ENCODE measurements at regions not wholly inside any gene's neighbourhood (a gene's known extent, or its start where the extent isn't known, plus 50 kb on each side); places are given as distances from the start of the nearest gene placed in this dataset.

- DNase-seq: no peak
These were observed 339.6 kb upstream of the ANO3 start for GRCh38 chr11:25992294-25992693.

DNA sequence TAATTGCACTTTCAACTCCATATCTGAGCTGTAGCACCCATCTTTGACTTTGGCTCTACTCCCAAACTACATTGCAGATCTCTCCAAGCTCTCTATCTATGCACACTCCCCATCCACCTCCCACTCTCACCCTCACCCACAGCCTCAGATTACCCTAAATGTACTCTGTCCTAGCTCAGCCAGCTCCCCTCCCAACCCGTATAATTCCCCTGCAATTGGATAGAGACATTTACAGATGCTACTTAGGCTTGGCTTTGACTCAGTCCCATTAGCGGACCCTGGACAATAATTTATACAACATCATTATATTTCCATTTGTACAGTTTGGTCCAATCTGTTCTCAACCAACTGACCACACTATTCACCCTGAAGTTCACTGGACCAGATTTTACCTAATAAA lies 338.9 kb upstream of the ANO3 start:
- DNase-seq: no peak

GRCh38 chr11:26011474-26011873 lies 320.5 kb upstream of the ANO3 start:
- no peak for DNase-seq

DNA sequence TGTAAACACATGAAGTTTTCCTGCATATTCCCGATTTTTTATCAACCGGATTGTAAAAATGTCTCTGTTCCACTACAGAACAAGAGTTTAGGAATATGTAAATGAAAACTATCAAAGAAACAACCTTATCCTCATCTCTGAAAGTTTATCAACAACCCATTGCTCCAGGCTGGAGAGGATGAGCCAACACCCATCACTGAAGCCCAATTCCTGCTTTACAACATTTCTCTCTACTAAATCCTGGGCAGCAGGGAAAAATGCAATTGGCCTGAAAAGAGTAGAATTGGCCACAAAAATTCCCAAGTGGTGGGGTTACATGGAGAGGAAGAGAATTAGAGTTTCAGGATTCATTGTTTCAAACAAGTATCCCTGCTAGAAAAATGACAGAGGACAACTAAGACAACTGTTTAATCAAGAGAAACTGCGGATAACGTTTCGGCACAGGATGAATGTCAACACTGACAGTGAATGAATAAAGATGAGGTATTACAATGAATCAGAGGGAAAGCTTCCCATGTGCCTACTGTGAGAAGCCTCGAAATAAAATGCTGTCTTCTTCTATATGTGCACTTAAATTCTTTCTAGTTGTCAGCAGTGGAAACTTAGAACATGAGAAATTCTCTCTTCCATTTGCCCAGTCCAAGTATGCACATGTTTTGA lies 317.3 kb upstream of the ANO3 start:
- DNase-seq: no peak

DNA sequence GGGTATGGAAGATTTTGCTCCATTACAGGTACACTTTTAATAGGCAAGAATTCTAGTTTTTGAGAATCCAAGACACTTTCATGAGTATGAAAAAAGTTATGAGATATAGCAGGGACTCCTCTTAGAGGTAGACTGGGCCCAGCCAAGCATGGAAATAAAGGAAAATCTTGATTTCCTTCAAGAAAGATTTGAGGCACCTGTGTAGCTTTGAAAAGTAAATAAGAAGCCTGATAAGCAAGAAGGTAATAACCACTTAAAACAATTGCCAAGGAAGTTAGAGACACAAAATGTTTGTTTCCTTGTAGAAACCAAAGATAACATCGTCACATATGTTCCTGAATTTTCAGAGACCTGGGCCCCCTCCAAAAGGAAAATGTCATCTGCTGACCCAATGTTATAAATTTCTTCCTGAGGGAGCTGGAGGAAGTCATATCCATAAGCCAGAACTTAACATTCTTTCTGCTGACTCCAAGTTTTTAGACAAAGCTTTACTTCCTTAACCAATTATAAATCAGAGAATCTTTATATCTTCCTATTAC lies 314.5 kb upstream of the ANO3 start:
- no peak for DNase-seq

DNA sequence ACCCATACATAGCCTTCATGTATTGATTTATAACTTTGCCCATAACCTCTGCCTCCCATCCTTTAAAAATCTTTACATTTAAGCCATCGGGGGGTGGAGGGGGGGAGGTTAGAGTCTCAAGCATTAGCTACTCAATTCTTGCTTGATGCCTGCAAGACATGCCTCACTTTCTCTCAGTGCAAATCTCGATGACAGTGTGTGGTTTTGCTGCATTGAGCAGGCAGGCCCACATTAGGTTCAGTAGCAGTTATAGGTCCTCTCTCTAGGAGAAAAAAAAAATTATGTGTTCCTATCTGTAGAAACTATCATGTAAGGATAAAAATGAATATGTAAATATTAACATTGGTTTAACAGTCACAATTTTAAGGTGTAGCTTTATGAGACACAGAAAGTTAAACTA lies 314.0 kb upstream of the ANO3 start:
- DNase-seq: no peak

- DNase-seq: no peak
These were observed 313.6 kb upstream of the ANO3 start for GRCh38 chr11:26018336-26018735.

GRCh38 chr11:26019386-26019785 lies 312.5 kb upstream of the ANO3 start:
- DNase-seq: no peak

- no peak for DNase-seq
These were observed 310.9 kb upstream of the ANO3 start for GRCh38 chr11:26021017-26021416.

- DNase-seq: no peak
These were observed 308.9 kb upstream of the ANO3 start for GRCh38 chr11:26023057-26023456.

DNA sequence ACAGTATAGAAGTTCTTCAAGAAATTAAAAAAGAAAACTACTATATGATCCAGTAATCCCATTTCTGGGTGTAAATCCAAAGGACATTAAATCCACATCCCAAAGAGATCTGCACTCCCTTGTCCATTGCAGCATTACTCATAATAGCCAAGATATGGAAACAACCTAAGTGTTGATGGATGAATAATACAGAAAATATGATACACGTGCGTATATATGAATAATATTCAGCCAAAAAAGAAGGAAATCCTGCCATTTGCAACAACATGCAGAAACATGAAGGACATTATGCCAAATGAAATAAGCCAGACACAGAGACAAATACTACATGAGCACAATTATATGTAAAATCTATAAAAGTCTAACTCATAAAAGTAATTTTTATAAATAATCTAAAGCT lies 306.3 kb upstream of the ANO3 start:
- DNase-seq: no peak

GRCh38 chr11:26026078-26026477 lies 305.9 kb upstream of the ANO3 start:
- no peak for DNase-seq

DNA sequence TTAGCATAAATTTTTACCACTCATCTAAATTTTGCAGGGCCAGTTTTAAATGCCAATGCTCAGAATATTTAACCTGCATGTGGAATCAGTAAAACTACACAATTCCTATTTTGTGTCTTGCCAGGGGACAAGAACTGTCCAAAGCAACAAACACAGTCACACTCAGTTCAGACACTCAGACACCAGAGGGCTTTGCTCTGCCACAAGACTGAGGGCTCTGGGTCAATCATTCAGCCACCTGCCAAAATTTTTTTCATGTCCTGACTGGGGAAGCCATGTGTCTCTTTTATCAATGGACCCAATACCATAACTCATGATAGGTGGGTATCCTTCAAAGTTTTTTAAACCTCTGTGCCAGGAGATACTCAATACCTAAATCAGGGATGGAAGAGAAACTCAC lies 304.0 kb upstream of the ANO3 start:
- DNase-seq: no peak

DNA sequence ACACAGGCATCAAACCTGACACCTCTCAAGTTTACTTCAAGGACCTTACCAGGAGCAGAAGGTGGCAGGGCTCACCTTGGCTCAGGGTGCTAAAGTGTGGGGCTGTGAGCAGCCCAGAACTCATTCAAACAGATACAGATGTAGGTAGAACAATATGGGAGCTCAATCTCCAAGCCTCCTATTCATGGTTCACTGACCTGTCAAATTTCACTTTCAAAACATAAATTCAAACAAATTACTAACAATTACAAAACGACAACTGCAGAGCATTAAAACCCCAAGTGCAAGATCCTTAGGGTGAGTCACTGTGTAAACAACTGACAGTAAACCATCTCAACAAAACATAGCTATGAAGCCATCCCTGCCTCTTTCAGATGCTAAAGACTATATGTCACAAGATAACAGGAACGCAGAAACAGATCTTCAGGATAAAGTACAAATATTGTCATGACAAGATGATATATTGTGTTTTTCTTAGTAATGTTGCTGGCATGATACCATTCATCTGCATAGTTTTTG lies 303.5 kb upstream of the ANO3 start:
- no peak for DNase-seq

- no peak for DNase-seq
These were observed 301.5 kb upstream of the ANO3 start for GRCh38 chr11:26030399-26030798.

DNA sequence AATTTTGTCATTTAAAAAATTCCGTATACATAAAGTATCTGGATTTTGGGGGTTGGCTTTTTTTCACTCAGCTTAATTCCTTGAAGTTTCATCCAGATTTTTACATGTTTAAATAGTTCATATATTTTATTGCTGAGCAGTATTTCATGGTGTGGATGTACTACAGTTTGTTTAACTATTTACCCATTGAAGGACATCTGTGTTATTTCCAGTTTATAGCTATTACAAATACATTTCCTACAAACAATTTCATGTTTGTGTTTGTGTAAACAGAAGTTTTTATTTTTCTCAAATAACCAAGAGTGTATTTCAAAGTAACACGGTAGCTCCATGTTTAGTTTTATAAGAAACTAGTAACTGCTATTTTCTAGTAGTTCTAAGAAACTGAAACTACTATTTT lies 299.7 kb upstream of the ANO3 start:
- DNase-seq: no peak

GRCh38 chr11:26035696-26036095 lies 296.2 kb upstream of the ANO3 start:
- no peak for DNase-seq

GRCh38 chr11:26037716-26038115 lies 294.2 kb upstream of the ANO3 start:
- DNase-seq: no peak

DNA sequence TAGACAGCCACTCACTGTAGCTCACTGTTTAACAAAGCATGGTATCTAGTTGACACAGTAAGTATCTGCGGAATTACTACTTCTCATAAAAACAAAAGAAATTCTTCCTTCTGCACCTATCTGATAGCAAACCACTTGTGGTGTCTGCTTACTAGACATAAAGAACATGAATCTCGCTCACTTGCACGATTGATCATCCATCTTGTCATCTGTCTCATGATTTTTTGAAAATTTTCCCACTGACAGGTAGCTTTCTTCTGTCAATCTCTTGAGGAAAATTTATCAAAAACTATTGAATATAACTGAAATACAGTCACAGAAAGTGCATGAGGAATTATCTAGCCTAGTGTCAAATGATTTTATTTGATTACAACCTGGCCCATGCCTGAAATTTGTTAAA lies 291.6 kb upstream of the ANO3 start:
- no peak for DNase-seq

DNA sequence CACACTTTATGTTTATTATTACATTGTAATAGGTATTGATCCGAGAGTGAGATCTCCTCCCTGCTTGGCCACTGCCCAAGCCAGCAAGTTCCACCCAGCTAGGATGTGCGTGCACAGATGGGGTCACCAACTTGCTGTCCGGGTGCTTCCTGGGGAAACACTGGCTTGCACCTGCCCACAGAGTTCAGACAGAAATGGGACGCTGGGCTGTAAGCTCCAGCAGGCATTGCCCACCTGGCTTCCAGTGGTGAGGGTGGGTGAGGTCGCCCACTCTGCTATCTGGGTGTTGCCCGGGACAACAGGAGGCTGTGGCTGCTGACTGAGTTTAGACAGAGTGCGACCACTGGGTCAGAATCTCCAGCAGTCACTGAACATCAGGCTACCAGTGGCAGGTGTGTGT lies 289.8 kb upstream of the ANO3 start:
- DNase-seq: no peak

DNA sequence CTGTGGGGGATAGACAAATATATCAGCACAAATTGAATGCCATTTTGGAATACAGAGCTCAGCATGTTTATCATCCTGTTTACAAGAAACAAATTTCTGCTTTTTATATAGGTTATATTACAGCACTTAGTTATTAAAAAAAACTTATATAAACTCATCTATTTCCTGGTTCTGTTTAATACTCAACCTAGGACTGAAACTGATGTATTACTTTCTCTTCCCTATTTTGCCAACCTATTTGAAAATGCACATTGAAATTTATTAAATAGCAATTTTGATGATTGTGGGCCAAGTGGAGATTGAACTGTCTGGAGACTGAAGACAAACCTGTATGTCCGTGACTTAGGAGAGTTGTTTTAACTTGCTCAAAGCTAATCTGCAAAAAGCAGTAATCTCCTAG lies 288.3 kb upstream of the ANO3 start:
- DNase-seq: no peak

DNA sequence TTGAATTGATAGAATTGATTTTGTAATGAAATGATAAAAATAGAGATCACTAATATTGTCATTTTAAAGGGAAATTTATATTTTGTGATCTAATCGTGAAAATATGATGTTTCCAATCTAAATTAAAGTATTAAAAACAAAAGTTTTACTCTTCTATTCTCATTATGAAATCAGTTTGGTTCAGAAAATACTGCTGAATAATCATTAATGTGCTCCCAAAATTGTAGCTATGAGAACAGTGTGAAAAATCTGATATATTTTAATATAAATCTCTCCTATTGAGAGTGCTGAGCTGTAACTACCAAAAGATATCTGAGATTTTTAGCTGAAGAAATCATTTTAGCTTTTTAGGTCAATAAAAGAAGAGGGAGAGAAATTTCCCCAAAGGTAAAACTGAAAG lies 287.5 kb upstream of the ANO3 start:
- no peak for DNase-seq

DNA sequence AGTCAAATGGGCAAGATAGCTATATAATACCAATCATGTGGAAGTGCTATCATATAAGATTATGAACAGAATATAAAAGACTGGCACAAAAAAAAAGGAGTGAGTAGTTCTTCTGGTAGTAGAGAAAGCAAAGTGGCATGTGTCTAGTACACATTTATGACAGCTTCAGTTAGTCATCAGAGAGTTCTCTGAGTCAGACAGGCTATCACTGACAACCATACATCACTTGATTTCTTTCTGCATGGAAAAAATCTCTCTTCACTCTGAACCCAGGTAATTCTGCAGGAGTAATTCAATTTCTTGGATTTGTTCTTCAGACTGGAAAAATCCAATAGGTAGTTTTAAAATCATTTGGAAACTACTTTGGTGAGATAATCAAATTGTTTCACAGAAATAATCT lies 286.8 kb upstream of the ANO3 start:
- no peak for DNase-seq

- DNase-seq: no peak
These were observed 283.7 kb upstream of the ANO3 start for GRCh38 chr11:26048271-26048670.

GRCh38 chr11:26053966-26054365 lies 278.0 kb upstream of the ANO3 start:
- no peak for DNase-seq

Data from NCI-H1436 (cell line).